A549 (cell line): ENCODE measurements at regions not wholly inside any gene's neighbourhood (a gene's known extent, or its start where the extent isn't known, plus 50 kb on each side); places are given as distances from the start of the nearest gene placed in this dataset.

Experiments used
- CTCF ChIP-seq: fragments of >200 bp; sonication (Bioruptor Twin); formaldehyde crosslinking; IDR thresholded peaks from 3 replicates; pipeline ENCODE4 v1.5.1; 2016
- E2F6 ChIP-seq: IDR thresholded peaks from 2 replicates; pipeline ENCODE4 v1.6.1; 2012; ENCODE audit warnings: low read depth, borderline replicate concordance

GRCh38 chr4:42750091-42750490 lies 93.2 kb upstream of the ATP8A1 start:
- TF ChIP-seq CTCF: no peak
- TF ChIP-seq E2F6: no peak
